ENCODE measurements at regions not wholly inside any gene's neighbourhood (a gene's known extent, or its start where the extent isn't known, plus 50 kb on each side); places are given as distances from the start of the nearest gene placed in this dataset.

GRCh38 chr6:51552435-51552834 lies 535.0 kb downstream of the PKHD1 start:
- no peak for TF ChIP-seq CTCF (IDR thresholded peaks at IDR 0.05)
- H3K36me3 ChIP-seq, result no peaks in the 10 kb centered on the region
- no peaks in the 10 kb centered on the region for H3K27me3 ChIP-seq
- H3K27ac ChIP-seq, result no peak overlapping the region
- H3K4me3 ChIP-seq, result no peak overlapping the region
- no peaks in the 10 kb centered on the region for H3K9me3 ChIP-seq
- H3K4me1 ChIP-seq, result no peaks in the 10 kb centered on the region
- DNase-seq (ENCODE audit: low spot score), result no peak

- no peaks in the 10 kb centered on the region for H3K36me3 ChIP-seq
- TF ChIP-seq CTCF (IDR thresholded peaks at IDR 0.05), result no peak
- no peak overlapping the region for H3K4me3 ChIP-seq
- H3K27ac ChIP-seq, result no peak overlapping the region
- H3K4me1 ChIP-seq, result no peaks in the 10 kb centered on the region
- H3K9me3 ChIP-seq, result no peaks in the 10 kb centered on the region
- H3K27me3 ChIP-seq, result no peaks in the 10 kb centered on the region
- DNase-seq (ENCODE audit: low spot score), result no peak
These were observed 534.0 kb downstream of the PKHD1 start for GRCh38 chr6:51553246-51554015.

- no peak for DNase-seq (ENCODE audit: low spot score)
- H3K4me1 ChIP-seq, result no peaks in the 10 kb centered on the region
- TF ChIP-seq CTCF (IDR thresholded peaks at IDR 0.05), result no peak
- no peak overlapping the region for H3K4me3 ChIP-seq
- H3K27ac ChIP-seq, result no peak overlapping the region
- no peaks in the 10 kb centered on the region for H3K36me3 ChIP-seq
- no peaks in the 10 kb centered on the region for H3K27me3 ChIP-seq
- no peaks in the 10 kb centered on the region for H3K9me3 ChIP-seq
These were observed 533.4 kb downstream of the PKHD1 start for GRCh38 chr6:51554029-51554428.

GRCh38 chr6:51559059-51559458 lies 528.4 kb downstream of the PKHD1 start:
- no peaks in the 10 kb centered on the region for H3K27me3 ChIP-seq
- H3K9me3 ChIP-seq, result no peaks in the 10 kb centered on the region
- DNase-seq (ENCODE audit: low spot score), result no peak
- no peak overlapping the region for H3K27ac ChIP-seq
- H3K4me3 ChIP-seq, result no peak overlapping the region
- peak in 1 of 2 donors; percentile 14 for TF ChIP-seq CTCF (IDR thresholded peaks at IDR 0.05)
- no peaks in the 10 kb centered on the region for H3K36me3 ChIP-seq
- no peaks in the 10 kb centered on the region for H3K4me1 ChIP-seq

GRCh38 chr6:51562198-51562597 lies 525.2 kb downstream of the PKHD1 start:
- H3K4me3 ChIP-seq, result no peak overlapping the region
- no peaks in the 10 kb centered on the region for H3K27me3 ChIP-seq
- H3K36me3 ChIP-seq, result no peaks in the 10 kb centered on the region
- no peaks in the 10 kb centered on the region for H3K9me3 ChIP-seq
- H3K4me1 ChIP-seq, result no peaks in the 10 kb centered on the region
- TF ChIP-seq CTCF (IDR thresholded peaks at IDR 0.05), result no peak
- no peak for DNase-seq (ENCODE audit: low spot score)
- H3K27ac ChIP-seq, result no peak overlapping the region
